ENCODE measurements at regions not wholly inside any gene's neighbourhood (a gene's known extent, or its start where the extent isn't known, plus 50 kb on each side); places are given as distances from the start of the nearest gene placed in this dataset.

DNA sequence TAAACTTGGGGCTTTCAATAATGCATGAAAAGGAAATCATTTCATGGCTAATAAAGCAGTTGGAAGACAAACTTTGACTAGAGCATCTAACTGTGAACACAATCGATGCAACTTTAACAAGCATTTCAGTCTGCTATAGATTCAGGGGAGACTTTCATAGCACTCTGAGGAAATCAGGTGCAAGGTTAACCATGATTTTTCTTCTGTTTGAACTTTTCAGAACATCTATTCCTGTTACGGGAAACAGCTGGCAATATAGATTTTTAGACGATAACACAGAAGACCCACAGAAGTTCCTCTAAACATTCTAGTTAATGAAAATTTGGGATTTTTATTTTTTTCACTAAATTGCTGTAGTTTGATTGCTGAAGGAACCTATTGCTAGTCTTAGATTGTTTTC, 177.3 kb downstream of the TRIM33 start:
- no peak overlapping the region for H2AFZ ChIP-seq (ENCODE audit: low read depth, low read length)
- H3F3A ChIP-seq (ENCODE audit: insufficient read depth, low read length, poor library complexity, severe bottlenecking), result no peaks in the 10 kb centered on the region

DNA sequence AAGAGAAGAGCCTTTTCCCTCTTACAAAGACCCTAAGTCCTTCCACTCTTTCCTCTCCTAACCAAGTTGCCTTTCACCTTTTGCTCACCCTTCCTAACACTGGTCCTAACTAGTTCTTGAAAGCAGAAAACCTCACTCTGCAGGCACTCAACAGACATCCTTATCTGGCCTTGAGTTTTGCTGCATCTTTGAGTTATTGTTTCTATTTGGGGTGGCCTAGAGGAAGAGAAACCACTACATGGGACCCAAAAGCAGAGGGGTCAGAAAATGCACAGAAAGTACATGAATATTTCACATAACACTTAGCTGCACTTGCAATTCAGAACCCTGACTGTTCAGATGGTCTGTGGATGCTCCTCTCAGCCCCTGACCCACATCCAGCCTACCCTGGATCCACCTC, 178.3 kb upstream of the SYT6 start:
- TF ChIP-seq POLR2AphosphoS5 (IDR thresholded peaks at IDR 0.05), result no peak
- no peak for TF ChIP-seq SMC3 (conservative IDR thresholded peaks at IDR 0.05; ENCODE audit: poor library complexity)
- no peak for TF ChIP-seq TAF1 (IDR thresholded peaks at IDR 0.05; ENCODE audit: low read depth)
- no peak for TF ChIP-seq CTCF (IDR thresholded peaks at IDR 0.05; ENCODE audit: poor library complexity, severe bottlenecking)
- TF ChIP-seq MXI1 (conservative IDR thresholded peaks at IDR 0.05; ENCODE audit: poor library complexity, severe bottlenecking), result no peak
- TF ChIP-seq REST (IDR thresholded peaks at IDR 0.05; ENCODE audit: borderline replicate concordance), result no peak
- TF ChIP-seq RAD21 (conservative IDR thresholded peaks at IDR 0.05), result no peak
- TF ChIP-seq EZH2 (IDR thresholded peaks at IDR 0.05; ENCODE audit: borderline replicate concordance, insufficient read depth, low read length, poor library complexity, severe bottlenecking), result no peak
- no peak for TF ChIP-seq EP300 (conservative IDR thresholded peaks at IDR 0.05; ENCODE audit: poor library complexity, severe bottlenecking)
- Histone ChIP-seq H3K27ac (ENCODE audit: low read length) (no peak overlapping the region), H4K20me1 (ENCODE audit: insufficient read depth) (no peaks in the 10 kb centered on the region), H3K4me2 (ENCODE audit: low read length) (no peak overlapping the region), H3K9ac (ENCODE audit: low read length) (no peak overlapping the region), H3K79me2 (replicated peaks; ENCODE audit: insufficient read depth, low read length) (no peaks in the 10 kb centered on the region), H3K4me3 (ENCODE audit: low read length) (no peak overlapping the region), H2AFZ (ENCODE audit: low read depth, low read length) (no peak overlapping the region), H3K36me3 (ENCODE audit: insufficient read depth, low read length) (no peaks in the 10 kb centered on the region), H3K9me2 (ENCODE audit: insufficient read depth, low read length) (no peaks in the 10 kb centered on the region), H3K27me3 (ENCODE audit: insufficient read depth, low read depth, low read length) (no peaks in the 10 kb centered on the region), H3K9me3 (ENCODE audit: low read length) (no peaks in the 10 kb centered on the region), H3F3A (ENCODE audit: insufficient read depth, low read length, poor library complexity, severe bottlenecking) (no peaks in the 10 kb centered on the region)

More for the DNA sequence above, 177.3 kb downstream of the TRIM33 start:
- Histone ChIP-seq H3K4me3 (ENCODE audit: low read length) (no peak overlapping the region), H3K79me2 (replicated peaks; ENCODE audit: insufficient read depth, low read length) (no peaks in the 10 kb centered on the region), H3K9me3 (ENCODE audit: low read length) (no peaks in the 10 kb centered on the region), H3K27me3 (ENCODE audit: insufficient read depth, low read depth, low read length) (no peaks in the 10 kb centered on the region), H3K4me2 (ENCODE audit: low read length) (no peak overlapping the region), H3K9ac (ENCODE audit: low read length) (no peak overlapping the region), H3K27ac (ENCODE audit: low read length) (no peak overlapping the region), H4K20me1 (ENCODE audit: insufficient read depth) (no peaks in the 10 kb centered on the region), H3K9me2 (ENCODE audit: insufficient read depth, low read length) (no peaks in the 10 kb centered on the region), H3K36me3 (ENCODE audit: insufficient read depth, low read length) (no peaks in the 10 kb centered on the region)
- TF ChIP-seq POLR2AphosphoS5 (IDR thresholded peaks at IDR 0.05), result no peak

- Histone ChIP-seq H3K36me3 (ENCODE audit: insufficient read depth, low read length) (no peaks in the 10 kb centered on the region), H3K9ac (ENCODE audit: low read length) (no peak overlapping the region), H3K4me3 (ENCODE audit: low read length) (no peak overlapping the region), H2AFZ (ENCODE audit: low read depth, low read length) (no peak overlapping the region), H3K4me2 (ENCODE audit: low read length) (no peak overlapping the region), H3K9me2 (ENCODE audit: insufficient read depth, low read length) (no peaks in the 10 kb centered on the region), H3K9me3 (ENCODE audit: low read length) (no peaks in the 10 kb centered on the region), H4K20me1 (ENCODE audit: insufficient read depth) (no peaks in the 10 kb centered on the region), H3K27ac (ENCODE audit: low read length) (no peak overlapping the region), H3K79me2 (replicated peaks; ENCODE audit: insufficient read depth, low read length) (no peaks in the 10 kb centered on the region), H3F3A (ENCODE audit: insufficient read depth, low read length, poor library complexity, severe bottlenecking) (no peaks in the 10 kb centered on the region), H3K27me3 (ENCODE audit: insufficient read depth, low read depth, low read length) (no peaks in the 10 kb centered on the region)
- no peak for TF ChIP-seq EZH2 (IDR thresholded peaks at IDR 0.05; ENCODE audit: borderline replicate concordance, insufficient read depth, low read length, poor library complexity, severe bottlenecking)
- TF ChIP-seq RAD21 (conservative IDR thresholded peaks at IDR 0.05), result no peak
- TF ChIP-seq CTCF (IDR thresholded peaks at IDR 0.05; ENCODE audit: poor library complexity, severe bottlenecking), result no peak
- no peak for TF ChIP-seq EP300 (conservative IDR thresholded peaks at IDR 0.05; ENCODE audit: poor library complexity, severe bottlenecking)
- TF ChIP-seq POLR2AphosphoS5 (IDR thresholded peaks at IDR 0.05), result no peak
- TF ChIP-seq REST (IDR thresholded peaks at IDR 0.05; ENCODE audit: borderline replicate concordance), result no peak
Measured at GRCh38 chr1:114330451-114330983, 176.8 kb upstream of the SYT6 start.
